Right forelimb (tissue), 1 donor: ENCODE measurements at regions not wholly inside any gene's neighbourhood (a gene's known extent, or its start where the extent isn't known, plus 50 kb on each side); places are given as distances from the start of the nearest gene placed in this dataset.

ENCODE experiments used
- DNase-seq: peaks from one replicate; pipeline ENCODE4 v3.0.0-alpha.2; 2018

DNA sequence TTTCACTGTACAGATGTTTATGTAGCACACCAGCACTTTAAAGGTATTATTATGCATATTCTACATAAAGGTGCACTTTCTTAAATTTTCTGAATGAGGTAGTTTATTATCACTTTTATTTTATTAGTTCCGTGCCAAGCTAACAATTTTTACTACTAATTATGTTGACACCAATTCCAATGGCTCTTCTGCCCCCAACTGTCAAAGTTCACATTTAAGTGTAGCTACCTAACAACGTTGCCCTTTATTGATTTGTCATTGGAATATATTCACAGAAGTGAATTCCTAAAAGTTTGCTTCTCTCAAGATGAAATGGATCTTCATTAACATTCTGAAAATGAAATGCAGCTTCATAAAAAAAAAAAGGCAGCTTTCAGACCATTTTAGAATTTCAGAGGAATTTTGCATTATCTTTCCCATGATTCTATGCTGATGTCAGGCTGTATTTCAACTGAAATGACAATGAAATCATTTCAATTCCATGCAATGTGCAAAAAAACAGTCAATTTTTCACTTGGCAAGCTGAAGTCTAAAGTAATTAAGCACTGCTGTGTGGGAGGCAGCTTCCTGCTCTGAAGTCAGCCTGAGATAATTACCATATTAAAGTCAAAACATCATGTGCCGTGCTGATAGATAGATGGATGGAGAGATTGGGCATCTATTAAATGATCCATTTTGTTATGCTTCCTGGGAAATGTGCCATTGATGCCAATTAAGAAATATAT lies 229.2 kb downstream of the TTLL7 start:
- DNase-seq, result no peak

DNA sequence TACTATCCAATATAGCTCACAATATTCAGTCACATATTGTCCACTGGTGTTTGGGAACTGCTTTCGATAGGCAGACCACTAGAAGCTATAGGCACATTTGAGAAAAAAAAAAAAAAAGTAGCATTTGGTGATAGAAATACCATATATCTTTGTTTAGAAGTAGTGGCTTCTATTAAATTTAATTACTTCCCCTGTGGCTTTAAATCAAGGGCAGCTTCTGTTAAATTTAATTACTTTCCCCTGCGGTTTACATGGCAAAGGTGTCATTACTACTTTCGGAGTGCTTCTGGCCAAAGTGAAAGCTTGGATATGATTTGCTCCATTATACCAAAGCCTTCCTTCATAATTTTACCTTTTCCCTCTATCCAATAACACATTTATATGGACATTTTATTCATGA lies 229.9 kb downstream of the TTLL7 start:
- DNase-seq, result no peak

DNA sequence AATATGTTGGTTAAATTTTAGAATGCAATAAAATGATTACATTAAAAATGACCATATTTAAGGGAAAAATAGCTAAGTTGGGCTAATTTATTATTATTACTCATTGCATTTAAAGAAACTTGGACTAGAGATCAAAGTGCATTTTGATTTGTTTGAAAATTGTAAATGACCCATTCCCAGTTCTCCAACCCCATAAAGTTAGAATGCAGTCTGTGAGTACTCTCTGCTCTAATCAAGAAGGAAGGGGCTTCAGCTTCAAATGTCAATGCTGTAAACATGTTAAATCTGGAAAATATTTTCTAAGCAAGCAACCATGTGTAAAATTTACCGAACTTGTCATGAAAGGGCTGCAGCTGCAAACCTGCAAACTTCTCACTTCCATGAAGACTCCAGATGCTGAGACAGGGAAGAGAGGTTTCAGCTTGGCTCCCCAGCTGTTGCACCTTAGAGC lies 232.7 kb downstream of the TTLL7 start:
- DNase-seq, result no peak

DNA sequence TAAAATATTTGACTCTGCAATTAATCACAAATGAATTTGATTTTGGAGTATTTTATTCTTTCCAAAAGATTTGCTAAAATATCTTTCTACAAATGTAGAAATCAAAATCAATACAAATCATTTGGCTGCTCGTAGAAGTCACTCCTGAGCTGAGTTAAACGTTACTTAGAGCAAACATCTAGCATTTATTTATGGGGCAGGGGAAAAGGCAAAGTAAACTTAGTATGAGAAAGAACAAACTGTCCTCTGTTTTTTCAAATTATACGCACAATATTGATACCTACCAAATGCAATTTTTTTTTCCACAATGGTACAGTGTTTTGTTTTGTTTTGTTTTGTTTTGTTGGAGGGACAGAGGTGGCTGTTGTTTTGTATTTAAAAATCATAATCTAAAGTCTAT lies 233.8 kb downstream of the TTLL7 start:
- DNase-seq, result no peak

DNA sequence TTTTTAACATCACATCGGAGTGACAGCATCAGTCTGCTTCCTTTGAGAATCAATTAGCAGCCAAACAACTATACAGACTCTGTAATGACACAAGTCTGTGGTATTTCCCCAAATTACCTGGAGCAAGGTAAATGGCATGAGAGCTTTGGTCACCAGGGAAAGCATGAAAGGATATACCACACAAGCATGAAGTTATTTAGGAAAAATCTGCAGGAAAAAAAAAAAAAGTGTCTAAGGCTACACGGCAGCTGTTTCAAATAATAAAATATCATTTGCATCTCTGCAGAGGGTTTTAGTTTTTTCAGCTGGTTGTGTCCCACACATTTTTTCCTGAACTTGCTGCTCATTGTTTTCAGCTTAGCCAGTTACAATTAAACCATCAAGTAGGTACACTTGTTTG lies 234.7 kb downstream of the TTLL7 start:
- no peak for DNase-seq

DNA sequence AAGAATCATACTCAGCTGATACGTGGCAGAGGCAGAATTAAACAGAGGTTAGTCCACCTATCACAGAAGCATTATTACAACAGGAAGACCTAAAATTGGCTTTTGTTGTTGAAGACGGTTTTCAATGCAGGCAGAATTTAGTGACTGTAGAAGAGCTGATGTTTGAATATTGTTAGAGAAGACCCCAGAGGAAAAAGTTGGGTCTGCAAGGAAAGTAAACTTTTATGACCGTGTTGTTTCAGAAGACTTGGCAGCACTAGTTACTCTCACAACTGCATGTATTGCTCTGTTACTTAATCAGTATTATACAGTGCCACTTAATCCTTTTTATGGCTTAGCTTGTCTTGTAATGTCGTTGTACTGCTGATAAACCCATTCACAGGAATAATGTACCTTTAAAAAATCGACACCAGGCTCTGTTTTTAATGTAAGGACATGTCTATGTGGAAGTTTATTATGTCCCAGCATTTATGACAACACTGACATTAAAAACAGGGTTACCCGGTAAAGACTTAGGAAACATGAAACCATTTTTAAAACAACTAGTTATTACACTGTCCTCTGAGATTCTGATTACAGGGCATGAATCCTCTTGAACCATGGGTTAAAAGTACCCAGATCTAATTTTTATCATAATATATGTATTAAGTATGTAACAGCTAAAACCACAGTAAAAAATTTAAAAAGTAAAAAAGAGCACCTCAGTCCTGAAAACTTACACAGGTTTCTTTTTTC lies 235.4 kb downstream of the TTLL7 start:
- no peak for DNase-seq

DNA sequence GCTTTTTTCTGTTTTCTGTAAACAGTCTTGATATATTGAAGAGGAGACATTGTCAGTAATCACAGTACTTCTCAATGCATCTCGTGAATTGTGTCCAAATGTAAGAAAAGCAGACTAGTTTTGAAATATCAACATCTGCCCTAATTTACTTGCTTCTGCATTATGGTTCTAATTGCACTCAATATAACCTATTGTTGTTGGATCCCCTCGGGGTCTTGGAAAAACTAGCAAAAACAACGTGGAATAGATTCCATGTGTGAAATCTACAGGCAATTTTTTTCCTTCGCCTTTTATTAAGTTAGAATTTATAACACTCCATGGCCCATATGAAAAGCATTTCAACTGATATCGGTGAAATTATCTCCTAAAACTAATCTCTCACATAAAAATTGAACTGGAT lies 236.5 kb downstream of the TTLL7 start:
- DNase-seq, result no peak

DNA sequence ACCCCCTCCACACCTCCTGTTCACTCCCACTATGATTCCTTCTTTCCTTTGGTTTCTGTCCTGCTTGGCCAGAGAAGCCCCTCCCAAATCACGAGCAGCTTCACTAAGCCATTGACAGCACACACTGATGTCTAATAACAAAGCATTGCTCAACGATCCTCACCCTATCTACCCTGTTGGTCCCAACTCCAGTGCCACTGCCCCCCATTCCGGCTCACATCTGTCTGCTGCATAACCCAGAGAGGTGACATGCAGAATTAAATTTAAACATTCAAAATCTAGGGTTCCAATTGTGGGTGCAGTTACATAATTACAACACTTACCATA lies 236.9 kb downstream of the TTLL7 start:
- no peak for DNase-seq

DNA sequence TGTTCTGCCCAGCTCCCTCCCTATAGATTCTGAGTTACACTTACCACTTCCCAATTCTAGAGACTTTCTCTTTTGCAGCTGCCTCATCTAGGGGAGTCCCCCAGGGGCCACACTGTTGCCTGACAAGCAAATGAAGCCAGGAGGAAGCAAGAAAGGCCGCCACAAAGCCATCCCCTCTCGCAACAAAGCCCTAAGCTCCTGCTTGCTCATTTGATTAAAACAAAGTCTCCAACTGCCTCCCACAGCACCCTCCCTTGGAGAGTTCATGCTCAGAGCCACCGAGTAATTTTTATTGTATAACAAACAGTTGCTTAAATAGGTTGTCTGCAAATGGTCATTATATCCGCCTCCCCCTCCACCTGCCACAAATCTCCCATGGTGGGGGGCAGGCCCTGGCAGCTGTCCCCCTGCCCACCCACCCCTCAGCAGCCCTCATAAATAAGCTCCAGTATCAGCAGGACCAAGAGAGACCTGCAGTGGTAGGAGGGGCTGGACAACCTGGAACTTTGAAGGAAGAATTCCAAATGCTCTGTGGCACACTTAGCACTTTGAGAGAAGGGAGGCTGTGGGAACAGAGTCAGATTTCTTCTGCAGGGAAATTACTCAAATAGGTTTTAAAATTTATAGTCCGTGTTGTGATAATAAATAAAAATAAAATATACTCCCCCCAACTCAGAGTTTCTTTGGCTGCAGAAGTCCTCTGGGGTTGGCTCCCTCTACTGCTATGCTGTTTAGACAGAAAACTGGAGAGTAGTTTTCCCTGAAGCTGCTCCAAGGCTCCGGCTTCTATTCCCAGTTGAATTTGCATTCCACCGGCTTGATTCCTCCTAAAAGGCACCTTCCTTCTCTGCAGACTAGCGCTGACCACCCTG lies 237.5 kb downstream of the TTLL7 start:
- DNase-seq, result no peak

DNA sequence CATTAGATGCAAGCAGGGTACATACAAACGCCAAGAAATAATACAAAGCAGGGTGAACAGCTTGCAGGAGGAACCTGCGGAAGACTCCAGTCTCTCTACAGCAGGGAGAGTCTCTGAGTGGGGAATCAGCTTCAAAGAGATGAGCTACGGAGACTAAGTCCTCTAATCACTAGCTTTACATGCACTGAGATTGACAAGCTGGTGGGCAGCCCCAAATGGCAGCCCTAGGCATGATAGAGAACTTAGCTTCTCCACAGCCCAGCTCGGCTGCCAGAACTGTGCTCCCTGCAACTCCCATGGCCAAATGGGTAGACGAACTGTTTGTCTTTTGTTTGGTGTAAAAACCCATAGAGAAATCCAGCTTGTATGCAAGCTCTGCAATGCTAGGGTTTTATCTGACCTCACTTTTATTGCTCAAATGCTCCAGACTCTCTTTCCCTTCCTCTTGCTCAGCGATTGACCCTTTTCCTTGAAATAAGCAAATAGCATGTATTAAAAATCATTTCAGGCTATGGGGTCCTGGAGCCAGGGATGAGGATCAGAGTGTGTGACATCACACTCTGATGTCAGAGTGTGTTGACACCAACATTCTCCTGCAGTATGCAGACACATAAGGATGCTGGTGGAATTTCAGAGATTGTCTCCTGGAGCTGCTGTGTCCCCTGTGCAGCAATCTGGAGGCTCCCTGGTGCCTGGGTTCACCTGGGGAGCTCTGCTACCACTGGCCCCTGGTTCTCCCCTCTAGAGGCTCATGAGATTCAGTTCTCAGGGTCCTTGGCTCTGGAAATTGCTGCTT lies 238.5 kb downstream of the TTLL7 start:
- DNase-seq, result no peak

DNA sequence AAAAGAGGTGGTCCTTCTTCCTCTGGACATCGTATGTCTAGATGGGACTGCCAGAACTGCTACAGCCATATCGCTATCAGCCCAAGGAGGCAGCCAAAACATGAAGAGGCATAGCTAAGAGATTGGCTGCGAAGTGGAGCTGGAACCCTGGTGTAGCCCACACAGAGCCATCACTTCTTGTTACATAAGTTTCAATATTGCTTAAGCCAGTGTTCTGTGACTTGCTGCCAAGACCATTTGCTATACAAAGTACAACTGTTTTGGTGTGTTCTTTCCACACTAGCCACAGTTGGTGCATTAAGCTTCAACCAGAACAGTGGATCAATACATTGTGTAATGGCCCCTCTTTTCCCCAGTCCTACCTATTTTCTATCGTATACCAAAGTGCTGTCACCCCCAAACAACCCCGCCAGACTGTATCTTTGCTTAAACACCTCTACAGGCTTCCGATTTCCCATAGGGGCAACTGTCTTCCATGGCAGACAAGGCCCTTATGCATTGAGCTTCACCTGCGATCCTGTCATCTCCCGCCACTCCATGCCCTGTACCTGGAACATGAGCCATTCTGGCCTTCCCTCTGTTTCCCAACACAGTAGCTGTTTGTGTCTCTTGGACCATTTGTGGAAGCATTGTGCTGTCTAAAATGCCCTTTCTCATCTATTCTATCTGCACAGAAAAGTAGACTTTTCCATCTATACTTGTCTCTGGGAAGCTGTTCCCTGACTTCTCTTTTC lies 241.8 kb downstream of the TTLL7 start:
- no peak for DNase-seq

DNA sequence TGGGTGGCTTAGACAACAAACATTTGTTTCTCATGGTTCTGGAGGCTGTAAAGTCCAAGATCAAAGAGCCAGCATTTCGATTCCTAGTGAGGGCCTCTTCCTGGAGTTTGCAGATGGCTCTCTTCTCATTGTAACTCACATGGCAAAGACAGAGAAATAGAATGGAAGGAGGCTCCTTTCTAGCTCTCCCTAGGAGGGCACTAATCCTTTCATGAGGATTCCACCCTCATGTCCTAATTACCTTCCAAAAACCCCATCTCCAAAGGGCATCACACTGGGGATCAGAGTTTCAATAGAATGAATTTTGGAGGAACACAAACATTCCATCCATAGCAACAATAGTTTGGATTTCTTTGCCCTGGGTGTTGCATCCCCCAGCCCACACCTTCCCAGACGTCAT lies 247.3 kb downstream of the TTLL7 start:
- DNase-seq, result no peak

DNA sequence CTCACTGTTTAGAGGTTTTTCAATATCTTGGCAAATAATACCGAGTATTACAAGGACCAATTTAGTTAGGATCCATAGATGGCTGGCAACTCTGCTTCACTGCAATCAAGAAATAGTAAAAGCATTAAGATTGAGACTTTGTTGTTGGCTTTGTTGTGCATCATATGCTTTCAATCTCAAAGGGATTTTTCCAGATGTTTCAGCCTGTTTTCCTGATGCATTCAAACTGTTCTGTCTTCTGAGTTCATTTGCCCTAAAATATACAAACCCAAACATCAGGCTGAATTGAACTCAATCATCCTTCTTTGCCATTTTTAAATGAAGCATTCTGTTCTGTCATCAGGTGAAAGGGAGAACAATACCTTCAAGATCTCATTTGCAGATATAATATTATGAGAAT lies 248.7 kb downstream of the TTLL7 start:
- DNase-seq, result no peak

DNA sequence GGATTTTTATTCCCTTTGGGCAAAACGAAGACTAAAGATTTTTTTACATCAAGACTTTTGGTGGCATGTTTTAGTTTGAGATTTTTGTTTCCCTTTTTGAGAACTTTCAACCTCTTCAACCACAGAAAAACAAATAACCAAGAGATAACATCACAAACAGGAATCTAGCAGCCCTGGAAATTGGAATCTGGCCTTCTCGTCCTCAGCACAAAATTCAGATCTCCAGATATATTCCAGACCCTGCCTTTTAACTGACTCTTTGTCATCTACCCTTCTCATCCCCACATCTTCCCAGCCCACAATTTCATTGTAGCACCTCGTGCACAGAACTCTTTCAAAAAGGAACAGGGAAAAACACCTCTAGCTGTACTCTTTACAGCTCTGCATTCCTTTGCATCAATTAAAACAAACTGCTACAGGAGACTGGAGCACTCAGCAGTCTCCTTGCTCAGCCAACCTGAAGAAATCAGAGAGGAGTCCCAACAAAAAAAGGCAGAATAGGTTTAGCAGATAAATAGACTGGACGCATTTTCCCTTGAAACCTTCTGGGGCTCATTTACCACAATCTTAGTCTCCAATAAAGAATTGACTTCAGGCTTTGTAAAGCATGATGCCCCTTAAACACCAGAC lies 251.0 kb downstream of the TTLL7 start:
- no peak for DNase-seq

DNA sequence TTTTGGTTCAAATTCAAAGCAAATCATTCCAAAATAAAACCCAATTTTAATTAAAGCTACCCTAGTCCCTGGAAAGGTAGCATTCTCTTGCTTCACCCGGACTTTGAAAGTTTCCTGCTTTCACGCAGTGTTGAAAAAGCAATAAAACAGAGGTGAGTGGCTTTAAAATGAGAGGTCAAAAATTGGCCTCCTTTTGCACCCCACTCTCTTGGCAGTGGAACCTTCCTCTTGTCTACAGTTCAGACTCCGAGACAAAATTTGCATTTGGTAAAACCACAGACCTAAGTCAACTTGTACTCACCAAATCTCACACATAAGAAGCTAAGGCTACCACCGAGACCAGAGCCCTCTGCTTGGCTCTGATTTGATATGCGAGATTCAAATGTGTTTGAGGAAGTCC lies 252.7 kb downstream of the TTLL7 start:
- DNase-seq, result no peak

DNA sequence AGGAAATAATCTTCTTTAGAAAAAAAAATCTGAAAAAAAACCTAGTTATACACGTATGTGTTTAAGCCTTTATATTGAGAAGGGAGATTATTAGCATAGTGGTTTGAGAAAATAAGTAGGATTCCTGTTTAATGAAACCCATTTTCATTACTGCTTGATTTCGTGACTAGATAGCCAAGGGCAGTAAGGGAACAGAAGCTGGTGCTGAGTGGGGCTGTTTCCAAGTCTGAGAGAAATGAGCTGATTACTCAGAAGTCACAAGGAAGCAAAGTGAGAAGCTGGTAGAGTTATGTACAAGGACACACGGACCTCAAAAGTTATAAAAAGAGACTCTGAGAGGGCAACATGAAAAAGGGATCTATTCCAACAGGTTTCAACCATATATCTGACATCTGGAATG lies 256.5 kb downstream of the TTLL7 start:
- no peak for DNase-seq

DNA sequence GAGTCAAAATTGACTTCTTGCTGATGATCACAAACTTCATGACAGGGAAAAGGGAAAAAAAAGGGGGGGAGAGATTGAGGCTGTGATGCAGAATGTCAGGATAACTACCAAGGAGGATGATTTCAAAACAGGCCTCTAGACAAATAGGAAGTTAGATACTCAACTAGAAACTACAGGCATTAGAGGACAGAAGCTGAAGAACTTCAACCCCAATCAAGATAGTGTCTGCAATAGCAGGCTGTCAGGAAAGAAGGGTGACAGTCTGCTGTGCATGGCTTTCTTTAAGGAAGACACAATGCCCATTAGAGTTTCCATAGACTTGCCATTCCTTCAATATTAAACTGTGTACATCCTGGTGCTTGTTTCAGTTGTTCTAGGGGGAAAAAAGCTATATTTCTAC lies 257.2 kb downstream of the TTLL7 start:
- DNase-seq, result no peak

DNA sequence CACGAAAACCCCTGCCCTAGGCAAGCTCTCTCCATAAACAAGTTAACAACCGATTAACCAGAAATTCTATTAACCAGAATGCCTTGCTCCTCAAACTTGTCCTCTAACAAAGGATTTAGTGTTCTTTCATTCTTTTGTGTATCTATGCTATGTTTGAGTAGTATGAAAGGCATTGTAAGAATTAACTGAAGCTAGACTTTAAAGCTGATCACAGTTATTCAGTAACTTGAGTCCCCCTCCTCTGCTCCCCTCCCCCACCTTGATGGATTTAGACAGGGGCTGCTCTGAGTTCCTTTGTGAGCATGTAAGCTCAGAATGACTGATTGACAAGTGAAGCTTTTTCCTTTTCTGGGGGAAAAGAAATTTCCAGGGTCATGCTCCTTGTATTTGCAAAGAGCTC lies 257.6 kb downstream of the TTLL7 start:
- DNase-seq, result no peak

DNA sequence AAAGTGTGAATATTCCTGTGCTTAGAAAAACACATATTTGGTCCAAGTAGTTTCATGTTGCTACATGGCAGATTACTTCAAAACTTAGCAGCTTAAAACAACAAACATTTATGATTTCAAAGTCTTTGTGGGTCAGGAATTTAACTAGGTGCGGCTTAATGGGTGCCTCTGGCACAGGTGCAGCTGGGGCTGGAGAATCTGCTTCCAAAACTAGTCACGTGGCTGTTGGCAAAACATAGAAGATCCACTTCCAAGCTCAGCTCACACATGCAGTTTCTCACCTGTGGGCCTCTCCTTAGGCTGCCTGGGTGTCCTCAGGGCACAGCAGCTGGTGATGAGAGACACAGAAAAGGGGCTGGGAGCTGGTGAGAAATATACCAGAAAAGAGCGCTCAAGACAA lies 263.4 kb downstream of the TTLL7 start:
- DNase-seq, result no peak

DNA sequence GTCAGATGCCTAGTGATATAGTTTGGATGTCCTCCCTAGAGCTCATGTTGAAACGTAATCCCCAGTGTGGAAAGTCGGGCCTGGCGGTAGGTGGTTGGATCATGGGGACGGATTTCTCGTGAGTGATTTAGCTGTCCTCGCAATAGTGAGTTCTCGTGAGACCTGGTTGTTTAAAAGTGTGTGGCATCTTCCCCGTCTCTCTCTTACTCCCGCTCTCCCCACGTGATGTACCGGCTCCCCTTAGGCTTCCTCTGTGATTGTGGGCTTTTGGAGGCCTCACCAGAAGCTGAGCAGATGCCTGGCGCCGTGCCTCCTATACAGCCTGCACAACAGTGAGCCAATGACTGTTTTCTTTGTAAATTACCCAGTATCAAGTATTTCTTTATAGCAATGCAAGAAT lies 264.5 kb downstream of the TTLL7 start:
- DNase-seq, result no peak

DNA sequence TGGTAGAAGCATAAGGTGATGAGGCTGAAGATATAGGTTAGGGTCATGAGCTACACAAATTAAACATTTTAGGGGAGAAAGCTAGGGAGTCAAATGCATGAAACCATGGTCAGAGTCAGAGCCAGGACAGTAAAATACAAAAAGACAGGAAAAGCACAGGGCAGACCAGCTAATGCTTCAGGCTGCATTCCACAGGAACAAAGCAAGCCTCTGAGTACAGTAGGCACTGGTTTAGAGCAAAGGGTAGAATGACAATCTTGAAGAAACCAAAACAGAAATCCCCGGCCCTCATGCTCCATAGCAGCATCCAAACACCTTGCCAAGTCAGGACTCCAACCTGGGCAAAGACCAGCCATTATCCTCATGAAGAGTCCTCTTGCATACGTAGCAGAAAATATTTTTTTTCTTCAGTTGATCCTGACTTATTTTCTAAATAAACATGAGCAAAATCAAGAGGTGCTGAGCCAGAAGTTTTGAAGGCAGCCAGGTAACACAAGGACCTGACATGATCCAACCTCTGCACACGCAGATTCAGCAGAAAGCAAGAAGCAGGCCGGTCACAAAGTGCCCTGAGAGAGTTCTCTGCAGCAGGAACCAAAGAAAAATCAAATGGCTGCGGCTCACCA lies 273.1 kb downstream of the TTLL7 start:
- no peak for DNase-seq
